ENCODE measurements at regions not wholly inside any gene's neighbourhood (a gene's known extent, or its start where the extent isn't known, plus 50 kb on each side); places are given as distances from the start of the nearest gene placed in this dataset.

DNA sequence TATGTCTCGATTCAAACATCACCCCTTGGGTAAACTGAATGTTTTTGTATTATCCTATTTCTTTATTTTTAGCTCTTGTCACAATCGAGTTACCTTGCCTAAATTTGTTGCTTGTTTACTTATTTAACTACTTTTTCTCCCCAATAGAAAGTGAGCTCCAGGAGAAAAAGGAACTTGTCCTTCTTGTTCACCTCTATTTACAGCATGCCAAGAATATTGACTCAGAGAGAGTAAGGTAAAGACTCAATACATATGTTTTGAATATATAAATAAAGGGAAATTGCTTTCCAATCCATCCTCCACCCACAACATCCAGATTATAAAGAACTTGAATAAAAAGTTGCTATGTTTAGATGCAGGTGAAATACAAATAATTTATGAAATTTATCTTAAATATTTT is 107.3 kb upstream of the PDC start:
- no peak for TF ChIP-seq TAF1 (IDR thresholded peaks at IDR 0.05; ENCODE audit: borderline replicate concordance, low read depth, low read length)
- no peak for TF ChIP-seq EZH2 (IDR thresholded peaks at IDR 0.05; ENCODE audit: borderline replicate concordance, control insufficient read depth, low read depth, low read length)
- no peak for TF ChIP-seq TARDBP (IDR thresholded peaks at IDR 0.05; ENCODE audit: borderline replicate concordance)
- TF ChIP-seq, protein P1, sequence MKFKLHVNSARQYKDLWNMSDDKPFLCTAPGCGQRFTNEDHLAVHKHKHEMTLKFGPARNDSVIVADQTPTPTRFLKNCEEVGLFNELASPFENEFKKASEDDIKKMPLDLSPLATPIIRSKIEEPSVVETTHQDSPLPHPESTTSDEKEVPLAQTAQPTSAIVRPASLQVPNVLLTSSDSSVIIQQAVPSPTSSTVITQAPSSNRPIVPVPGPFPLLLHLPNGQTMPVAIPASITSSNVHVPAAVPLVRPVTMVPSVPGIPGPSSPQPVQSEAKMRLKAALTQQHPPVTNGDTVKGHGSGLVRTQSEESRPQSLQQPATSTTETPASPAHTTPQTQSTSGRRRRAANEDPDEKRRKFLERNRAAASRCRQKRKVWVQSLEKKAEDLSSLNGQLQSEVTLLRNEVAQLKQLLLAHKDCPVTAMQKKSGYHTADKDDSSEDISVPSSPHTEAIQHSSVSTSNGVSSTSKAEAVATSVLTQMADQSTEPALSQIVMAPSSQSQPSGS (IDR thresholded peaks at IDR 0.05; ENCODE audit: low read length) = no peak
- TF ChIP-seq, protein P2, sequence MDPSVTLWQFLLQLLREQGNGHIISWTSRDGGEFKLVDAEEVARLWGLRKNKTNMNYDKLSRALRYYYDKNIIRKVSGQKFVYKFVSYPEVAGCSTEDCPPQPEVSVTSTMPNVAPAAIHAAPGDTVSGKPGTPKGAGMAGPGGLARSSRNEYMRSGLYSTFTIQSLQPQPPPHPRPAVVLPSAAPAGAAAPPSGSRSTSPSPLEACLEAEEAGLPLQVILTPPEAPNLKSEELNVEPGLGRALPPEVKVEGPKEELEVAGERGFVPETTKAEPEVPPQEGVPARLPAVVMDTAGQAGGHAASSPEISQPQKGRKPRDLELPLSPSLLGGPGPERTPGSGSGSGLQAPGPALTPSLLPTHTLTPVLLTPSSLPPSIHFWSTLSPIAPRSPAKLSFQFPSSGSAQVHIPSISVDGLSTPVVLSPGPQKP (IDR thresholded peaks at IDR 0.05; ENCODE audit: low read depth, low read length) = no peak
- no peak for TF ChIP-seq MXI1 (IDR thresholded peaks at IDR 0.05; ENCODE audit: low read depth, low read length)
- TF ChIP-seq, protein P3, sequence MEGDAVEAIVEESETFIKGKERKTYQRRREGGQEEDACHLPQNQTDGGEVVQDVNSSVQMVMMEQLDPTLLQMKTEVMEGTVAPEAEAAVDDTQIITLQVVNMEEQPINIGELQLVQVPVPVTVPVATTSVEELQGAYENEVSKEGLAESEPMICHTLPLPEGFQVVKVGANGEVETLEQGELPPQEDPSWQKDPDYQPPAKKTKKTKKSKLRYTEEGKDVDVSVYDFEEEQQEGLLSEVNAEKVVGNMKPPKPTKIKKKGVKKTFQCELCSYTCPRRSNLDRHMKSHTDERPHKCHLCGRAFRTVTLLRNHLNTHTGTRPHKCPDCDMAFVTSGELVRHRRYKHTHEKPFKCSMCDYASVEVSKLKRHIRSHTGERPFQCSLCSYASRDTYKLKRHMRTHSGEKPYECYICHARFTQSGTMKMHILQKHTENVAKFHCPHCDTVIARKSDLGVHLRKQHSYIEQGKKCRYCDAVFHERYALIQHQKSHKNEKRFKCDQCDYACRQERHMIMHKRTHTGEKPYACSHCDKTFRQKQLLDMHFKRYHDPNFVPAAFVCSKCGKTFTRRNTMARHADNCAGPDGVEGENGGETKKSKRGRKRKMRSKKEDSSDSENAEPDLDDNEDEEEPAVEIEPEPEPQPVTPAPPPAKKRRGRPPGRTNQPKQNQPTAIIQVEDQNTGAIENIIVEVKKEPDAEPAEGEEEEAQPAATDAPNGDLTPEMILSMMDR (IDR thresholded peaks at IDR 0.05 in 2 of 3, conservative IDR thresholded peaks at IDR 0.05 in 1 of 3; ENCODE audit: control insufficient read depth in 2 of 3, extremely low read depth in 1 of 3, insufficient read depth in 1 of 3, low read depth in 3 of 3, low read length in 3 of 3) = no peak
- TF ChIP-seq ZNF217 (IDR thresholded peaks at IDR 0.05) = no peak
- no peak for TF ChIP-seq POLR2A (IDR thresholded peaks at IDR 0.05; ENCODE audit: low read depth, low read length)
